Thoracic aorta (tissue), 2 donors: ENCODE measurements at regions not wholly inside any gene's neighbourhood (a gene's known extent, or its start where the extent isn't known, plus 50 kb on each side); places are given as distances from the start of the nearest gene placed in this dataset.

Source experiments
- ATAC-seq: fragments of 150-250 bp; one replicate; pipeline ENCODE4 v1.8.0; 2017; ENCODE audit warnings: low read depth; ENCODE audit not compliant: insufficient number of reproducible peaks, low FRiP score
- DNase-seq: peaks from one replicate; pipeline ENCODE4 v3.0.0-alpha.2; 2020; ENCODE audit warnings: low spot score
- H3K27ac ChIP-seq, 2 donors: fragments of 200-600 bp; sonication (generic); 1 replicate in 1 of 2; 2 replicates in 1 of 2; pipeline ENCODE4 v1.5.1; 2016; ENCODE audit warnings: mild to moderate bottlenecking in 2 of 2, moderate library complexity in 2 of 2
- H3K27me3 ChIP-seq: fragments of 200-600 bp; sonication (generic); replicated peaks from 2 replicates; pipeline ENCODE4 v1.6.0; 2016; ENCODE audit warnings: mild to moderate bottlenecking; ENCODE audit not compliant: insufficient read depth
- H3K36me3 ChIP-seq: fragments of 200-600 bp; sonication (generic); one replicate; pipeline ENCODE4 v1.5.1; 2016
- H3K4me1 ChIP-seq, 2 donors: fragments of 200-600 bp; sonication (generic); 1 replicate in 1 of 2; 2 replicates in 1 of 2; pipeline versions ENCODE4 v1.5.1 to v1.6.0; 2016; ENCODE audit warnings: low read depth in 2 of 2, mild to moderate bottlenecking in 1 of 2; ENCODE audit not compliant: control insufficient read depth in 1 of 2
- H3K4me3 ChIP-seq: fragments of 200-600 bp; sonication (generic); 2 replicates; pipeline ENCODE4 v1.5.1; 2016; ENCODE audit warnings: mild to moderate bottlenecking
- H3K9me3 ChIP-seq: fragments of 200-600 bp; sonication (generic); 2 replicates; pipeline ENCODE4 v1.5.1; 2016
- TF ChIP-seq, protein P1 (sequence below): fragments of 200-600 bp; sonication (generic); IDR thresholded peaks from one replicate; pipeline ENCODE4 v1.5.1; 2019; ENCODE audit warnings: antibody characterized with exemption

DNA sequence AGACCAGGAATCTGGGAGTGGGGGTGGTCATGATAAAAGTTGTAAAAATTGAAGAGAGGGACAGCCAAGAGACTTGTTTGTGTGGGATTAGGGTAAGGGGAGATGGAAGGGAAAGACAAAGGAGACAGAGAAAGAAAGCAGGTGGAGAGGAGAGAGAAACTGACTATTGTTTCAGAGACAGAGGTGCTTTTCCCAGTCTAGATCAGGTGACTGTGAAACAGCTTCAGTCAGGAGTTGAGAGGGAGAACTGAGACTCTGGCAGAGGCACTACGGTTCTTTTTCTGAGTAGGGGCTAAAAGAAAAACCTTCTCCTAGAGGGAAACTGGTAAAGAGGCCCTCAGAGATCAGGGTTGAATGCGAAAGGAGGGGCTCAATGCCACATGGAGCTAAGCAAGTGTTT is 106.4 kb downstream of the KDR start:
- H3K4me3 ChIP-seq = no peak overlapping the region
- no peak overlapping the region for H3K27ac ChIP-seq
- no peaks in the 10 kb centered on the region for H3K27me3 ChIP-seq
- H3K4me1 ChIP-seq = no peaks in the 10 kb centered on the region
- no peak for ATAC-seq
- no peaks in the 10 kb centered on the region for H3K9me3 ChIP-seq
- DNase-seq = no peak
- TF ChIP-seq, protein P1, sequence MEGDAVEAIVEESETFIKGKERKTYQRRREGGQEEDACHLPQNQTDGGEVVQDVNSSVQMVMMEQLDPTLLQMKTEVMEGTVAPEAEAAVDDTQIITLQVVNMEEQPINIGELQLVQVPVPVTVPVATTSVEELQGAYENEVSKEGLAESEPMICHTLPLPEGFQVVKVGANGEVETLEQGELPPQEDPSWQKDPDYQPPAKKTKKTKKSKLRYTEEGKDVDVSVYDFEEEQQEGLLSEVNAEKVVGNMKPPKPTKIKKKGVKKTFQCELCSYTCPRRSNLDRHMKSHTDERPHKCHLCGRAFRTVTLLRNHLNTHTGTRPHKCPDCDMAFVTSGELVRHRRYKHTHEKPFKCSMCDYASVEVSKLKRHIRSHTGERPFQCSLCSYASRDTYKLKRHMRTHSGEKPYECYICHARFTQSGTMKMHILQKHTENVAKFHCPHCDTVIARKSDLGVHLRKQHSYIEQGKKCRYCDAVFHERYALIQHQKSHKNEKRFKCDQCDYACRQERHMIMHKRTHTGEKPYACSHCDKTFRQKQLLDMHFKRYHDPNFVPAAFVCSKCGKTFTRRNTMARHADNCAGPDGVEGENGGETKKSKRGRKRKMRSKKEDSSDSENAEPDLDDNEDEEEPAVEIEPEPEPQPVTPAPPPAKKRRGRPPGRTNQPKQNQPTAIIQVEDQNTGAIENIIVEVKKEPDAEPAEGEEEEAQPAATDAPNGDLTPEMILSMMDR = no peak
- no peaks in the 10 kb centered on the region for H3K36me3 ChIP-seq

DNA sequence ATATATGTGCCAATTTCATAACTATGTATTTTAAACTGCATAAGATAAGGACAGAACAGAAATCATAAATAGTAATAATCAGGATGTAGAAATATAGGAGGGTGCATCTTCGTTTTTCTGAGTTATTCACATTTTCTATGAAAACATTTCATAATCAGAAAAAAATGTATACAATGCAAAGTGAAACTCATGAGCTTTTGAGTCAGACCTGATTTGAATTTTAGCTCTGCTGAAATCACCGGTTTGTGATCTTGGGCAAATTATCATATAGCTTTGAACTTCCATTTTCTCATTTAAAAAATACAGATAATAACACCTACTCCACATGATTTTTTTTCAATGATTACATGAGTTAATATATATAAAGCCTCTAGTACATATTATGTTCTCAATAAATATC is 106.9 kb downstream of the KDR start:
- no peak for ATAC-seq
- H3K27me3 ChIP-seq = no peaks in the 10 kb centered on the region

DNA sequence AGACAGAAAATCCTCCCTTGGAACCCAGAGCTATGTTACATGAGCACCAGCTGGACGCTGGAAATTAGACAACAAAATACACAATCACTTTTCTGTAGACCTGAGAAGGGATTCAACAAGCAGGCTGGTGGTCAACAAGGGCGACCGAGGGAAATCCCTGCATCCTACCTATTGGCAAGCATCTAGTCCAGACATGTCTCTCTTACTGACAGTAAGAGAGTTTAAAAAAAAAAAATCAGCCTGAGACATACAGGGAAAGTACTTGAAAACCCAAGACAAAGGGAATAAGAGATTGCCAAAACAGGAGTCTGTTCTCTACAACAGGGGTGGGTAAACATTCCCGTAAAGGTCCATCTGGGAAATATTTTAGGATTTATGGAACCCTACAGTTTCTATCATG is 108.0 kb downstream of the KDR start:
- Histone ChIP-seq H3K4me1 (no peaks in the 10 kb centered on the region), H3K9me3 (no peaks in the 10 kb centered on the region), H3K27ac (no peak overlapping the region), H3K27me3 (no peaks in the 10 kb centered on the region), H3K4me3 (no peak overlapping the region), H3K36me3 (no peaks in the 10 kb centered on the region)
- ATAC-seq (no peak), DNase-seq (no peak)
- TF ChIP-seq, protein P1 = no peak

More for the DNA sequence above, 106.9 kb downstream of the KDR start:
- no peak overlapping the region for H3K27ac ChIP-seq
- TF ChIP-seq, protein P1 = no peak
- DNase-seq = no peak
- H3K4me3 ChIP-seq = no peak overlapping the region
- H3K4me1 ChIP-seq = no peaks in the 10 kb centered on the region
- no peaks in the 10 kb centered on the region for H3K9me3 ChIP-seq
- H3K36me3 ChIP-seq = no peaks in the 10 kb centered on the region

DNA sequence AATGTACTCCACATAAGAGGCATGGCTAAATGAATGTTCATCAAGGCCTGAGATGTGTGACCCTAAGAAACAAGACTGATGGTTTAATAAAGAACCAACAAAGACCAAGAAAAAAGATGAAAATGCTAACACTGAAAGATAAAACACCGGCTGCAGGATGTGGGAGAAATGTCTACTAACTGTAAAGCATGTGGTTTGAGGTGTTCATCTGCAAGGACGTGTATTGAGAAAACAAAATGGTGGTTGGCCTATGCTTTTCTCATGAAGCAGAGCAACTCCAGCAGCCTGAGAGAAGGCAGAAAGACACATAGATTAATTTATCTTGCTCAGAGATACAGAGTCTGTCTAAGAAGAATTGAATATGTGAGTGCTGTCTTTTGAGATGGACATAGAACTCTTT is 109.3 kb downstream of the KDR start:
- no peak for ATAC-seq
- Histone ChIP-seq H3K36me3 (no peaks in the 10 kb centered on the region), H3K9me3 (no peaks in the 10 kb centered on the region), H3K27ac (no peak overlapping the region), H3K27me3 (no peaks in the 10 kb centered on the region), H3K4me1 (no peaks in the 10 kb centered on the region), H3K4me3 (no peak overlapping the region)
- TF ChIP-seq, protein P1 = no peak
- no peak for DNase-seq

DNA sequence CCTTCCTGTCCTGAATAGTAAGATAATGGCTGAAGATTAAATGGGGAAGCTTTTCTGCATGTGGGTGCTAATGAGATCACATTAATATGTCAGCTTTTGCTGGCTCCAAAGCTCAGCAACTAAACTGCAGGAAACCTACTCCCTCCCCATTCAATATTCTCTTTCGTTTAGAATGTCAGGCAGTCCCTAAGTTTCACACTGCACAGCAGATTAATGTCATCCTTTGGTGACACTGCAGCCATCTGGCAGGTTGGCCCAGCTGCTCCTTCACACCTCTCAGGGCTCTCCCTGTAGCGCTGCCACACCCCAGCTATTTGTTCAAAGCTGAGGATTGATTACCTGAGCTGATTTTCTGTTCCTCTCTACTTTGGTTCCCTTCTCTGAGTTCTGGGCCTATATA is 110.5 kb downstream of the KDR start:
- Histone ChIP-seq H3K4me1 (no peaks in the 10 kb centered on the region), H3K36me3 (no peaks in the 10 kb centered on the region), H3K27me3 (no peaks in the 10 kb centered on the region), H3K27ac (no peak overlapping the region), H3K9me3 (no peaks in the 10 kb centered on the region), H3K4me3 (no peak overlapping the region)
- DNase-seq (no peak), ATAC-seq (no peak)
- TF ChIP-seq, protein P1 = no peak
